GM19372 (cell line): ENCODE measurements at regions not wholly inside any gene's neighbourhood (a gene's known extent, or its start where the extent isn't known, plus 50 kb on each side); places are given as distances from the start of the nearest gene placed in this dataset.
"Not testable (repeated sequence)": the region's sequence is repeated elsewhere in the genome, so short reads cannot be mapped to it uniquely, and the experiment has no call there.

Experiments used
- ATAC-seq: cut with Tn5 transposase; IDR thresholded peaks from one replicate; pipeline ENCODE4 v1.9.1; 2021; ENCODE audit warnings: mild to moderate bottlenecking, low read depth, moderate library complexity; ENCODE audit not compliant: unreplicated experiment

GRCh38 chr7:91614431-91614830 lies 266.1 kb downstream of the MTERF1 start:
- ATAC-seq = no peak

- ATAC-seq = no peak
These were observed 261.4 kb downstream of the MTERF1 start for GRCh38 chr7:91618776-91619765.

- no peak for ATAC-seq
These were observed 259.7 kb downstream of the MTERF1 start for GRCh38 chr7:91620827-91621226.

GRCh38 chr7:91627324-91627723 lies 253.2 kb downstream of the MTERF1 start:
- ATAC-seq = not testable (repeated sequence)

GRCh38 chr7:91628742-91629141 lies 251.8 kb downstream of the MTERF1 start:
- no peak for ATAC-seq

- ATAC-seq = no peak
These were observed 249.7 kb downstream of the MTERF1 start for GRCh38 chr7:91630581-91631380.

GRCh38 chr7:91632234-91632940 lies 248.1 kb downstream of the MTERF1 start:
- ATAC-seq = no peak

GRCh38 chr7:91633013-91633441 lies 247.5 kb downstream of the MTERF1 start:
- ATAC-seq = no peak

GRCh38 chr7:91634485-91635177 lies 245.9 kb downstream of the MTERF1 start:
- no peak for ATAC-seq

GRCh38 chr7:91636129-91636724 lies 244.3 kb downstream of the MTERF1 start:
- no peak for ATAC-seq

- ATAC-seq = no peak
These were observed 243.8 kb downstream of the MTERF1 start for GRCh38 chr7:91636728-91637127.

- no peak for ATAC-seq
These were observed 236.2 kb downstream of the MTERF1 start for GRCh38 chr7:91644256-91644655.

- ATAC-seq = no peak
These were observed 235.0 kb downstream of the MTERF1 start for GRCh38 chr7:91645542-91645941.

- no peak for ATAC-seq
These were observed 228.5 kb downstream of the MTERF1 start for GRCh38 chr7:91651986-91652385.

- ATAC-seq = no peak
These were observed 227.2 kb downstream of the MTERF1 start for GRCh38 chr7:91653286-91653685.

GRCh38 chr7:91655656-91656055 lies 224.8 kb downstream of the MTERF1 start:
- no peak for ATAC-seq

GRCh38 chr7:91656541-91657482 lies 223.7 kb downstream of the MTERF1 start:
- no peak for ATAC-seq

- no peak for ATAC-seq
These were observed 222.9 kb downstream of the MTERF1 start for GRCh38 chr7:91657483-91658071.
